Cardiac muscle cell (in vitro differentiated cells and primary cell): ENCODE measurements at regions not wholly inside any gene's neighbourhood (a gene's known extent, or its start where the extent isn't known, plus 50 kb on each side); places are given as distances from the start of the nearest gene placed in this dataset.

Source experiments
- DNase-seq, 2 donors: peaks; one replicate each; pipeline versions ENCODE4 v3.0.0 to v3.0.0-alpha.2; 2010 to 2017; ENCODE audit warnings: low read depth in 1 of 2, low spot score in 1 of 2
- H3K27ac ChIP-seq: fragments of 200-600 bp; sonication (generic); 2 replicates; pipeline ENCODE4 v1.5.1; 2016
- H3K27me3 ChIP-seq: fragments of 200-600 bp; sonication (generic); 2 replicates; pipeline ENCODE4 v1.6.0; 2016; ENCODE audit warnings: control low read depth
- H3K36me3 ChIP-seq: fragments of 200-600 bp; sonication (generic); 2 replicates; pipeline ENCODE4 v1.5.1; 2016; ENCODE audit warnings: control low read depth
- H3K4me1 ChIP-seq: fragments of 200-600 bp; sonication (generic); 2 replicates; pipeline ENCODE4 v1.8.1; 2017; ENCODE audit warnings: low read depth, mild to moderate bottlenecking, mixed run types
- H3K4me3 ChIP-seq: fragments of 200-600 bp; sonication (generic); 2 replicates; pipeline ENCODE4 v1.5.1; 2016; ENCODE audit warnings: mild to moderate bottlenecking
- H3K9me3 ChIP-seq: fragments of 200-600 bp; sonication (generic); 2 replicates; pipeline ENCODE4 v1.5.1; 2017; ENCODE audit warnings: low read depth, mild to moderate bottlenecking, control low read depth
- CTCF ChIP-seq: IDR thresholded peaks from 2 replicates; pipeline ENCODE4 v1.5.1; 2012; ENCODE audit warnings: low read depth, mild to moderate bottlenecking, low read length

- Histone ChIP-seq H3K4me1 (peaks cover 5% of the 10 kb centered on the region), H3K9me3 (no peaks in the 10 kb centered on the region), H3K4me3 (no peak overlapping the region), H3K36me3 (no peaks in the 10 kb centered on the region), H3K27ac (no peak overlapping the region), H3K27me3 (no peaks in the 10 kb centered on the region)
- no peak for TF ChIP-seq CTCF
- no peak for DNase-seq
Observed at GRCh38 chr2:5094192-5094591, 598.0 kb upstream of the SOX11 start.

- Histone ChIP-seq H3K4me3 (no peak overlapping the region), H3K27me3 (no peaks in the 10 kb centered on the region), H3K27ac (no peak overlapping the region), H3K4me1 (peaks cover 2% of the 10 kb centered on the region), H3K36me3 (no peaks in the 10 kb centered on the region), H3K9me3 (no peaks in the 10 kb centered on the region)
- no peak for TF ChIP-seq CTCF
- no peak for DNase-seq
Observed at GRCh38 chr2:5098286-5098685, 593.9 kb upstream of the SOX11 start.

- no peak for TF ChIP-seq CTCF
- Histone ChIP-seq H3K27ac (no peak overlapping the region), H3K27me3 (no peaks in the 10 kb centered on the region), H3K36me3 (no peaks in the 10 kb centered on the region), H3K4me1 (no peaks in the 10 kb centered on the region), H3K4me3 (no peak overlapping the region), H3K9me3 (no peaks in the 10 kb centered on the region)
- no peak for DNase-seq
Observed at GRCh38 chr2:5102823-5103222, 589.4 kb upstream of the SOX11 start.

- Histone ChIP-seq H3K4me1 (peaks cover 11% of the 10 kb centered on the region), H3K36me3 (no peaks in the 10 kb centered on the region), H3K4me3 (no peak overlapping the region), H3K9me3 (peaks cover 4% of the 10 kb centered on the region), H3K27me3 (no peaks in the 10 kb centered on the region), H3K27ac (peak overlapping the region; percentile 57)
- no peak for TF ChIP-seq CTCF
- DNase-seq: peak in 1 of 2 donors; percentile 49
Observed at GRCh38 chr2:5111581-5111980, 580.6 kb upstream of the SOX11 start.

GRCh38 chr2:5119046-5119445 lies 573.1 kb upstream of the SOX11 start:
- Histone ChIP-seq H3K4me3 (no peak overlapping the region), H3K36me3 (no peaks in the 10 kb centered on the region), H3K27ac (no peak overlapping the region), H3K4me1 (peaks cover 13% of the 10 kb centered on the region), H3K27me3 (no peaks in the 10 kb centered on the region), H3K9me3 (no peaks in the 10 kb centered on the region)
- TF ChIP-seq CTCF: no peak
- no peak for DNase-seq

- Histone ChIP-seq H3K27me3 (no peaks in the 10 kb centered on the region), H3K9me3 (no peaks in the 10 kb centered on the region), H3K27ac (peak overlapping the region; percentile 72), H3K4me3 (no peak overlapping the region), H3K36me3 (no peaks in the 10 kb centered on the region), H3K4me1 (peaks cover 13% of the 10 kb centered on the region)
- TF ChIP-seq CTCF: no peak
- peak in 1 of 2 donors; percentile 52 for DNase-seq
Observed at GRCh38 chr2:5121121-5121520, 571.1 kb upstream of the SOX11 start.
